ENCODE measurements at regions not wholly inside any gene's neighbourhood (a gene's known extent, or its start where the extent isn't known, plus 50 kb on each side); places are given as distances from the start of the nearest gene placed in this dataset.

- TF ChIP-seq, protein P1, sequence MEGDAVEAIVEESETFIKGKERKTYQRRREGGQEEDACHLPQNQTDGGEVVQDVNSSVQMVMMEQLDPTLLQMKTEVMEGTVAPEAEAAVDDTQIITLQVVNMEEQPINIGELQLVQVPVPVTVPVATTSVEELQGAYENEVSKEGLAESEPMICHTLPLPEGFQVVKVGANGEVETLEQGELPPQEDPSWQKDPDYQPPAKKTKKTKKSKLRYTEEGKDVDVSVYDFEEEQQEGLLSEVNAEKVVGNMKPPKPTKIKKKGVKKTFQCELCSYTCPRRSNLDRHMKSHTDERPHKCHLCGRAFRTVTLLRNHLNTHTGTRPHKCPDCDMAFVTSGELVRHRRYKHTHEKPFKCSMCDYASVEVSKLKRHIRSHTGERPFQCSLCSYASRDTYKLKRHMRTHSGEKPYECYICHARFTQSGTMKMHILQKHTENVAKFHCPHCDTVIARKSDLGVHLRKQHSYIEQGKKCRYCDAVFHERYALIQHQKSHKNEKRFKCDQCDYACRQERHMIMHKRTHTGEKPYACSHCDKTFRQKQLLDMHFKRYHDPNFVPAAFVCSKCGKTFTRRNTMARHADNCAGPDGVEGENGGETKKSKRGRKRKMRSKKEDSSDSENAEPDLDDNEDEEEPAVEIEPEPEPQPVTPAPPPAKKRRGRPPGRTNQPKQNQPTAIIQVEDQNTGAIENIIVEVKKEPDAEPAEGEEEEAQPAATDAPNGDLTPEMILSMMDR (conservative IDR thresholded peaks at IDR 0.05), result no peak
- TF ChIP-seq EZH2 (IDR thresholded peaks at IDR 0.05; ENCODE audit: low read depth), result no peak
Observed at GRCh38 chr6:51466427-51466826, 621.0 kb downstream of the PKHD1 start.
